ENCODE measurements at regions not wholly inside any gene's neighbourhood (a gene's known extent, or its start where the extent isn't known, plus 50 kb on each side); places are given as distances from the start of the nearest gene placed in this dataset.
A peak's percentile ranks its signal among the peaks of the same experiment; 100 is the strongest.

DNA sequence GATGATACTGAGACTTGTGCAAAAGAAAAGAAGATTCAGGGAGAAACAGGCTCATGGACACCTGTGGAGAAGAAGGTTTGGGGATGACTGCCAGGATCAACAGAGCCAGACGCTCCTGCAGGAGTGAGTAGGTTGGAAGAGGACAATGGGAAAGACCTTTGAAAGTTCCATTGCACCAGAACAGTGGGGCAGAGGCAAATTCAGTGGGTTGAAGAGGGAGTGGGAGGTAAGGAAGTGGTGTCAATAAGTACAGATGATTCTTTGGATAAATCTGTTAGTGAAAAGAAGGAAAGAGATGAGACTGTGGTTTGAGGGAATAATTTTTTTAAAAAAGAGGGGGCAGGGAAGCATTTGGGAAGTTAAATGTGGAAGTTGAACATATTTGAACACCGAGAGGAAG, 212.8 kb downstream of the SOX9 start:
- Histone ChIP-seq H3K36me3 (no peaks in the 10 kb centered on the region), H3K4me1 (no peaks in the 10 kb centered on the region), H3K27ac (no peak overlapping the region), H3K9me3 (no peaks in the 10 kb centered on the region), H3K4me3 (no peak overlapping the region), H3K9ac (ENCODE audit: low read depth in 2 of 2, low read length in 2 of 2) (no peak overlapping the region), H3K27me3 (no peaks in the 10 kb centered on the region)
- TF ChIP-seq, protein P1, sequence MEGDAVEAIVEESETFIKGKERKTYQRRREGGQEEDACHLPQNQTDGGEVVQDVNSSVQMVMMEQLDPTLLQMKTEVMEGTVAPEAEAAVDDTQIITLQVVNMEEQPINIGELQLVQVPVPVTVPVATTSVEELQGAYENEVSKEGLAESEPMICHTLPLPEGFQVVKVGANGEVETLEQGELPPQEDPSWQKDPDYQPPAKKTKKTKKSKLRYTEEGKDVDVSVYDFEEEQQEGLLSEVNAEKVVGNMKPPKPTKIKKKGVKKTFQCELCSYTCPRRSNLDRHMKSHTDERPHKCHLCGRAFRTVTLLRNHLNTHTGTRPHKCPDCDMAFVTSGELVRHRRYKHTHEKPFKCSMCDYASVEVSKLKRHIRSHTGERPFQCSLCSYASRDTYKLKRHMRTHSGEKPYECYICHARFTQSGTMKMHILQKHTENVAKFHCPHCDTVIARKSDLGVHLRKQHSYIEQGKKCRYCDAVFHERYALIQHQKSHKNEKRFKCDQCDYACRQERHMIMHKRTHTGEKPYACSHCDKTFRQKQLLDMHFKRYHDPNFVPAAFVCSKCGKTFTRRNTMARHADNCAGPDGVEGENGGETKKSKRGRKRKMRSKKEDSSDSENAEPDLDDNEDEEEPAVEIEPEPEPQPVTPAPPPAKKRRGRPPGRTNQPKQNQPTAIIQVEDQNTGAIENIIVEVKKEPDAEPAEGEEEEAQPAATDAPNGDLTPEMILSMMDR (IDR thresholded peaks at IDR 0.05) = no peak
- DNase-seq = no peak
- intact Hi-C loops (cut with DNase I) = no loop called here

DNA sequence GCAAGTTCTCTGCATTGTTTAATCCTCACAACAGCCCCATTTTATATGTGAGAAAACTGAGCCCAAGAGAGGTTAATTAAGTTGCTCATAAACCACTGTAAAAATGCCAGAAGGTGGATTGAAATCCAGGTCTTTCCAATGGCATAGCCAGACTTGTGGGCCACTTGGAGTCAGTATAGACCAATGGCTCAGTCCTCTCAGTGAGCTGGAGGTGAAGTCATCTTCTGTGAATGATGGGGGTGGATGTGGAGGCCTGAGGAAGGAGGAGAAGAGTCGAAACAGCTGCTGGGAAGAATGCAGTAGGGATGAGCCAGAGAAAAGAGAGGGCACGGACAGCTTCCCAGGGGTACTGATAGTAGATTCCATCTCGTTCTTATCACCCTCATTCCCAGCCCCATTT, 213.4 kb downstream of the SOX9 start:
- Histone ChIP-seq H3K4me3 (no peak overlapping the region), H3K27me3 (no peaks in the 10 kb centered on the region), H3K9ac (ENCODE audit: low read depth in 2 of 2, low read length in 2 of 2) (no peak overlapping the region), H3K4me1 (peaks cover 5% of the 10 kb centered on the region), H3K36me3 (no peaks in the 10 kb centered on the region), H3K27ac (no peak overlapping the region), H3K9me3 (no peaks in the 10 kb centered on the region)
- TF ChIP-seq, protein P1 (IDR thresholded peaks at IDR 0.05) = no peak
- intact Hi-C loops (cut with DNase I) = no loop called here
- no peak for DNase-seq

DNA sequence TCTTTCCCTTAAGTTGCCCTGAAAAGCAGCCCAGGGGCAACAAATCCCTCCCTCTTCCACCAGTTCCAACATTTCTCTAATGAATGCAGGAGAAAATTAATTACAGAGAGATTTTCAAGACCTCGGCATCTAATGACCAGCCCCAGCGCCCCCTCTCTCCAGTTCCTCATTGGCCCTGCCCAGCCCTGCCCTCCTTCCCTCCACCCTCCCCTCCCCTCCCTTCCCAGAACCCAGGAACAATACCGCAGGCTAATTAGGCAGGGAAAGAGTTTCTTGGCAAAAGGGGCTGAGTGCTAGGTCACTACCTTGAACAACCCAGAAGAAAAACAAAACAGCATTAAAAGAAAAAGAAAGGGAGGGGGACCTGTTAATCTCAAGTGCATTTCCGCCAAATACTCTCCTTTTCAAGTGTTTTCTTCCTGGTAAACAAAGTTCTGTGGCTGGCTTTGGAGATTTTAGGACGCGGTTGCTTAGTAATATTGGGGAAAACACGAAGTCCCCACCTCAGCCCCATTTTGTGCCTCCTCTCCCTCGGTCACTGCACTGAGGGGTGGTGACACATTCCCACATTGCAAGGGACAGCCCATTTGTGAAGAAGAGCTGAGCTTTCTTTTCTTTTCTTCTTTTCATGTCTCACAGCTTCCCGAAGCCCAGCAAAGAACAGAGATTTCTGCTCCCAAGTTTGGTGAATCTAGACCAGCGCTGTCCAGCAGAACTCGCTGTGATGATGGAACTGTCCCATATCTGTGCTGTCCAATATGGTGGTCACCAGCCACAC, 215.4 kb downstream of the SOX9 start:
- Histone ChIP-seq H3K9me3 (no peaks in the 10 kb centered on the region), H3K27ac (no peak overlapping the region), H3K9ac (ENCODE audit: low read depth in 2 of 2, low read length in 2 of 2) (no peak overlapping the region), H3K36me3 (no peaks in the 10 kb centered on the region), H3K27me3 (no peaks in the 10 kb centered on the region), H3K4me3 (no peak overlapping the region), H3K4me1 (peaks cover 6% of the 10 kb centered on the region)
- no peak for DNase-seq
- TF ChIP-seq, protein P1 (IDR thresholded peaks at IDR 0.05) = no peak
- intact Hi-C loops (cut with DNase I) = loop anchor here (5.0 kb wide), 1 partner anchor 64 kb away; no protein-coding TSS in a partner anchor

DNA sequence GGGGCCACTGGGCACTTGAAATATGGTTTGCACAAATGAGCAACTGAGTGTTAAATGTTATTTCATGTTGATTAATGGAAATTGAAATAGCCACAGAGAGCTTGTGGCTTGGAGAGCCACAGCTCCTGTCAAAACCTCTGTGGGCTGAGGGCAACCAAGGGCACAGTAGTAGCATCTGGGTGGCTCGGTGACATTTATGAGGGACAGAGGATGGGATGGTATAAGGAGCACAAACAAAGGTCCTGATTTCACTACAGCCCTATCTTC, 215.9 kb downstream of the SOX9 start:
- no peak overlapping the region for H3K4me3 ChIP-seq
- H3K9ac ChIP-seq (ENCODE audit: low read depth in 2 of 2, low read length in 2 of 2) = no peak overlapping the region
- intact Hi-C loops (cut with DNase I) = loop anchor here (5.0 kb wide), 1 partner anchor 64 kb away; no protein-coding TSS in a partner anchor
- no peak for DNase-seq
- H3K36me3 ChIP-seq = no peaks in the 10 kb centered on the region
- H3K27me3 ChIP-seq = no peaks in the 10 kb centered on the region
- TF ChIP-seq, protein P1 (IDR thresholded peaks at IDR 0.05) = no peak
- peaks cover 6% of the 10 kb centered on the region for H3K4me1 ChIP-seq
- H3K27ac ChIP-seq = no peak overlapping the region
- H3K9me3 ChIP-seq = no peaks in the 10 kb centered on the region

DNA sequence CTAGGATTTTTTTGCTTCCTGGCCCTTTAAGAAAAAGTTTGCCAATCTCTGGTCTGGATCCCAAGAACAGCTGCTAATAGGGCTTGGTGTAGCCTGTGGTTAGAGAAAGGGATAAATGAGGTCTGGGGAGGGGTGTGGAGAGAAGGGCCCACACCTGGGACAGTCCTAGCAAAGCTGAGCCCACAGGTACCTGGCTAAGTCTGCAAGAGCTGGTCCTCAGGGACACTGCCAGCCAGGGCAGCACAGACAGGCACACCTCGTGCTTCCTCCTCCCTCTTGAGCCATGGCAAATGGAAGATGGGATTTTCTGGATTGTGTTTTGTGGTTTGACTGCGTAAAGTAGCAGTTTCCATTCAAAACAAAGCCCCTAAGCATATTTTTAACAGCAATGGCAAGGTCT, 217.5 kb downstream of the SOX9 start:
- TF ChIP-seq, protein P1 (IDR thresholded peaks at IDR 0.05) = no peak
- H3K4me3 ChIP-seq = no peak overlapping the region
- H3K9ac ChIP-seq (ENCODE audit: low read depth in 2 of 2, low read length in 2 of 2) = peak overlapping the region in 1 of 2 donors; percentile 31
- peaks cover 6% of the 10 kb centered on the region for H3K4me1 ChIP-seq
- no peak for DNase-seq
- intact Hi-C loops (cut with DNase I) = loop anchor here (5.0 kb wide), 1 partner anchor 66 kb away; no protein-coding TSS in a partner anchor
- H3K9me3 ChIP-seq = no peaks in the 10 kb centered on the region
- no peaks in the 10 kb centered on the region for H3K27me3 ChIP-seq
- H3K27ac ChIP-seq = no peak overlapping the region
- H3K36me3 ChIP-seq = no peaks in the 10 kb centered on the region

Data from colonic mucosa (tissue), 4 donors.